Lower lobe of right lung (tissue), 2 donors: ENCODE measurements at regions not wholly inside any gene's neighbourhood (a gene's known extent, or its start where the extent isn't known, plus 50 kb on each side); places are given as distances from the start of the nearest gene placed in this dataset.

Experiments
- ATAC-seq, 2 donors: fragments of 200-7000 bp; cut with Tn5 transposase; one replicate each; pipeline ENCODE4 v1.9.1; 2020 to 2022; ENCODE audit warnings: mild to moderate bottlenecking in 2 of 2, moderate library complexity in 2 of 2
- DNase-seq: peaks from one replicate; pipeline ENCODE4 v3.0.0-alpha.2; 2020
- H3K27ac ChIP-seq: fragments of 200-600 bp; one replicate; pipeline ENCODE4 v1.8.0; 2022
- H3K27me3 ChIP-seq: fragments of 200-600 bp; one replicate; pipeline ENCODE4 v1.8.0; 2022; ENCODE audit warnings: low read depth
- H3K36me3 ChIP-seq: fragments of 200-600 bp; one replicate; pipeline ENCODE4 v1.8.0; 2022; ENCODE audit warnings: mild to moderate bottlenecking
- H3K4me1 ChIP-seq: fragments of 200-600 bp; one replicate; pipeline ENCODE4 v1.8.0; 2022
- H3K4me3 ChIP-seq: fragments of 200-600 bp; one replicate; pipeline ENCODE4 v1.8.0; 2022; ENCODE audit warnings: mild to moderate bottlenecking
- H3K9me3 ChIP-seq: fragments of 200-600 bp; one replicate; pipeline ENCODE4 v1.8.0; 2022
- CTCF ChIP-seq: fragments of 200-600 bp; IDR thresholded peaks from one replicate; pipeline ENCODE4 v1.8.0; 2022; ENCODE audit warnings: antibody characterized with exemption, mild to moderate bottlenecking
- intact Hi-C: fragments of 100-400 bp; cut with DNase I; formaldehyde crosslinking; loops from one replicate; pipeline ENCODE4 v1.11.0; 2022
- donor health status: DM: no; HTN: yes; CAD: no; lungs with severe emphysema.

GRCh38 chr5:40412771-40413170 is 266.9 kb upstream of the PTGER4 start:
- intact Hi-C loops, result no loop called here
- ATAC-seq (no peak), DNase-seq (no peak)
- Histone ChIP-seq H3K9me3 (no peaks in the 10 kb centered on the region), H3K27me3 (no peaks in the 10 kb centered on the region), H3K4me3 (no peak overlapping the region), H3K36me3 (no peaks in the 10 kb centered on the region), H3K27ac (no peak overlapping the region), H3K4me1 (peaks cover 30% of the 10 kb centered on the region)
- TF ChIP-seq CTCF, result no peak

DNA sequence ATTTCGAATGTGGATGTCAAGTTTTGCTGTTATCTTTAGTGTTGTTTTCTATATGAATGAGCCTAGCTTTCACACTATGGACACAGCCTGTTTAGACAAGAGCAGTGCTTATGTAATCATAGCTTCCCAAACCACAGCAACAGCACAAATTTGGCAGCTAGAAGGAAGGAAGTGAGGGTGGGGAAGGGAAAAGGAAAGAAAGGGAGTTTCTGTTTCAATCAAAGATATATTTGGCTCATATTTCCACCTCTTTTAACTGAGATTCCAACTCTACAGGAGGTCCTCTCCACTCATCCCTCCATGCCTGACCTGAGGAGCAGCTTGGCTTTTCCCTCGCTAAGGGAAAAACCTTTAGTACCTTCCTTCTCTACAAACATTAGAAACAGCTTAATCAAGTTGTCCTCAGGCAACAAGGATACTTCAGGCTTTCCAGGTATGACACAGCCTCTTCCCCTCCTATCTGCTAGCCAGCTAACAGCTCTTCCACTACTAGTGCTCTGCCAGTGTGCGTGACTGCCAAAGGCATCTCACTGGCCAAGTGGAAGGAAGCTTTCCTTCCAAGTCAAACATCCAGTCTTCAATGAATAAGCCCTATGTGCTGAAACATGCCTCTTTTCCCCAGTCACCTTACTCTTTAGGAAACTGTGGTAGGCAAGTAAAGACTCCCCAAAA is 268.6 kb upstream of the PTGER4 start:
- ATAC-seq, result peak; percentile 61 to 73
- Histone ChIP-seq H3K9me3 (no peaks in the 10 kb centered on the region), H3K27ac (peak overlapping the region; percentile 66), H3K27me3 (no peaks in the 10 kb centered on the region), H3K4me1 (peaks cover 46% of the 10 kb centered on the region), H3K36me3 (no peaks in the 10 kb centered on the region), H3K4me3 (no peak overlapping the region)
- no peak for DNase-seq
- intact Hi-C loops, result no loop called here
- no peak for TF ChIP-seq CTCF

GRCh38 chr5:40410231-40410861 is 269.4 kb upstream of the PTGER4 start:
- Histone ChIP-seq H3K9me3 (no peaks in the 10 kb centered on the region), H3K4me3 (no peak overlapping the region), H3K27me3 (no peaks in the 10 kb centered on the region), H3K27ac (peak overlapping the region; percentile 66), H3K36me3 (no peaks in the 10 kb centered on the region), H3K4me1 (peaks cover 53% of the 10 kb centered on the region)
- ATAC-seq (peak; percentile 80 to 83), DNase-seq (no peak)
- no peak for TF ChIP-seq CTCF
- intact Hi-C loops, result no loop called here

DNA sequence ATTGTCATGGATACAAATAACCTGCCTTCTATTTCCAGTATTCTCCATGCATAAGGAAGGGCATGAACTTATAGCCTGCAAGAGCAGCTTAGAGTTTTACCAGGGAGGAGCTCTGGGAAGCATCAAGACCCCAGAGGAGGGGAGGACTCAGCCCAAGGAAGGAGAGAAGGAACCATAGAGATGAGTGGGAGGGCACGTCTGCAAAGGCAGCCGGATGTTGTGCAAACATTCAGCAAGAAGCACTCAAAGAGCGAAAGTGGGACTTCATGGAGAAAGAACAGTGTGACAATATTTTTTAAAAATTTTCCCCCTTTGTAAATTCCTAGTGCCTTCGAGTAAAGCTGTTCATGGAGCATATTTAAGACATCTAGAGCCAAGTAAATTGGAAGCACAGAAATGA is 270.1 kb upstream of the PTGER4 start:
- Histone ChIP-seq H3K36me3 (no peaks in the 10 kb centered on the region), H3K4me3 (no peak overlapping the region), H3K4me1 (peaks cover 61% of the 10 kb centered on the region), H3K9me3 (no peaks in the 10 kb centered on the region), H3K27me3 (no peaks in the 10 kb centered on the region), H3K27ac (peak overlapping the region; percentile 66)
- ATAC-seq (peak; percentile 60 to 62), DNase-seq (peak; percentile 61)
- intact Hi-C loops, result no loop called here
- no peak for TF ChIP-seq CTCF

DNA sequence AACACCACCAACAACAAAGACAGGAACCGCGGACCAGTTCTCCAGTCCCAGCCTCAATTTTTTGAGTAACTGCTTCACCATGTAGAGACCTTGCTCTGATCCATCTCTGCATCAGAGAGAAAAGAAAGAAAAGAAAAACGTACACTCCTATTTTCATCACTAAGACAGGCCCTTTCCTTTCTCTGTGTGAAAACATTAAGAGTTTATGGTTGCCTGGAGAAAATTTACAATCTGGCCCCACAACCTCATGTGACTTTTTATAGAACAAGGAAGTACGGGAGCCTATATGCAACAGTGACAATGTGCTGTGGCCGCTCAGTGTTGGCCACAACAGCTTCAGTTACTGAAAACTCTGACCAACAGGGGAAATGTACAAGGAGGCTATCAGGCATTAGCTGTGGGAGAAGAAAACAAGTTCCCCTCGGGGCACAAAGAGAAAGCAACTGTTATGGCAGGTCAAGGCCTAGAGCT is 272.9 kb upstream of the PTGER4 start:
- H3K36me3 ChIP-seq, result no peaks in the 10 kb centered on the region
- H3K4me1 ChIP-seq, result peaks cover 59% of the 10 kb centered on the region
- peak overlapping the region; percentile 79 for H3K27ac ChIP-seq
- DNase-seq (peak; percentile 49), ATAC-seq (peak; percentile 27 to 38)
- no peak for TF ChIP-seq CTCF
- intact Hi-C loops, result no loop called here
- no peak overlapping the region for H3K4me3 ChIP-seq
- H3K9me3 ChIP-seq, result no peaks in the 10 kb centered on the region
- H3K27me3 ChIP-seq, result no peaks in the 10 kb centered on the region
